Peyer's patch (tissue), 4 donors: ENCODE measurements at regions not wholly inside any gene's neighbourhood (a gene's known extent, or its start where the extent isn't known, plus 50 kb on each side); places are given as distances from the start of the nearest gene placed in this dataset.
A peak's percentile ranks its signal among the peaks of the same experiment; 100 is the strongest.

Experiments used
- DNase-seq, 3 donors: peaks; one replicate each; pipeline ENCODE4 v3.0.0-alpha.2; 2017 to 2019
- H3K27ac ChIP-seq, 4 donors: fragments of 200-600 bp; sonication (generic); one replicate each; pipeline ENCODE4 v1.5.1; 2016 to 2019
- H3K27me3 ChIP-seq, 2 donors: fragments of 200-600 bp; sonication (generic); one replicate each; pipeline ENCODE4 v1.5.1; 2019
- H3K36me3 ChIP-seq, 3 donors: fragments of 200-600 bp; sonication (generic); one replicate each; pipeline ENCODE4 v1.5.1; 2016 to 2019
- H3K4me1 ChIP-seq, 4 donors: fragments of 200-600 bp; sonication (generic); one replicate each; pipeline ENCODE4 v1.5.1; 2016 to 2019
- H3K4me3 ChIP-seq, 4 donors: fragments of 200-600 bp; sonication (generic); 1 replicate in 3 of 4; 2 replicates in 1 of 4; pipeline ENCODE4 v1.5.1; 2016 to 2019; ENCODE audit warnings: mild to moderate bottlenecking in 1 of 4
- H3K9me3 ChIP-seq, 4 donors: fragments of 200-600 bp; sonication (generic); one replicate each; pipeline ENCODE4 v1.5.1; 2016 to 2019; ENCODE audit warnings: mild to moderate bottlenecking in 1 of 4
- POLR2A ChIP-seq, 2 donors: fragments of 450-650 bp; IDR thresholded peaks; one replicate each; pipeline ENCODE4 v1.5.1; 2017; ENCODE audit warnings: antibody characterized with exemption in 2 of 2, mild to moderate bottlenecking in 2 of 2, moderate library complexity in 2 of 2
- TF ChIP-seq, protein P1 (sequence below), 6 experiments: fragments of 450-650 bp in 4 of 6; fragments of 200-600 bp in 2 of 6; sonication (generic) in 1 of 6; IDR thresholded peaks; one replicate each; pipeline ENCODE4 v1.5.1; 2017 to 2019; ENCODE audit warnings: antibody characterized with exemption in 6 of 6, mild to moderate bottlenecking in 3 of 6, moderate library complexity in 1 of 6

DNA sequence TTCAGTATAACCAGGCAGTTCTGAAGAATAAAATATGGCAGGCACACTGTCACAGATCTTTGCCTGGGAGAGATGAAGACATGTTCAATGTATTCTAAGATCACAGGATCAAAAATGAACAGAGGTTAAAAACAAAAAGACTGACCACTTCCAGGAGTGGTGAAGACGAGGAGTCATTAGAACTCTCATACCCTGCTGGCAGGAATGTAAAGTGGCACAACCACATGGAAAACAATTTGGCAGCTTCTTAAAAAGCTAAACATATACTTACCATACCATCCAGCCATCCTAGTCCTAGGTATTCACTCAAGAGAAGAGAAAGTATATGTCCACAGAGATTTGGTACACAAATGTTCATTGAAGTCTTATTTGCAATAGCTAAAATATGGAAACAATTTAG lies 406.3 kb downstream of the NPIPA8 start:
- H3K27ac ChIP-seq: no peak overlapping the region
- H3K27me3 ChIP-seq: no peaks in the 10 kb centered on the region
- TF ChIP-seq POLR2A (IDR thresholded peaks at IDR 0.05): no peak
- TF ChIP-seq, protein P1, sequence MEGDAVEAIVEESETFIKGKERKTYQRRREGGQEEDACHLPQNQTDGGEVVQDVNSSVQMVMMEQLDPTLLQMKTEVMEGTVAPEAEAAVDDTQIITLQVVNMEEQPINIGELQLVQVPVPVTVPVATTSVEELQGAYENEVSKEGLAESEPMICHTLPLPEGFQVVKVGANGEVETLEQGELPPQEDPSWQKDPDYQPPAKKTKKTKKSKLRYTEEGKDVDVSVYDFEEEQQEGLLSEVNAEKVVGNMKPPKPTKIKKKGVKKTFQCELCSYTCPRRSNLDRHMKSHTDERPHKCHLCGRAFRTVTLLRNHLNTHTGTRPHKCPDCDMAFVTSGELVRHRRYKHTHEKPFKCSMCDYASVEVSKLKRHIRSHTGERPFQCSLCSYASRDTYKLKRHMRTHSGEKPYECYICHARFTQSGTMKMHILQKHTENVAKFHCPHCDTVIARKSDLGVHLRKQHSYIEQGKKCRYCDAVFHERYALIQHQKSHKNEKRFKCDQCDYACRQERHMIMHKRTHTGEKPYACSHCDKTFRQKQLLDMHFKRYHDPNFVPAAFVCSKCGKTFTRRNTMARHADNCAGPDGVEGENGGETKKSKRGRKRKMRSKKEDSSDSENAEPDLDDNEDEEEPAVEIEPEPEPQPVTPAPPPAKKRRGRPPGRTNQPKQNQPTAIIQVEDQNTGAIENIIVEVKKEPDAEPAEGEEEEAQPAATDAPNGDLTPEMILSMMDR (IDR thresholded peaks at IDR 0.05): no peak
- no peak for DNase-seq
- H3K9me3 ChIP-seq: no peaks in the 10 kb centered on the region
- H3K4me3 ChIP-seq: no peak overlapping the region
- H3K36me3 ChIP-seq: no peaks in the 10 kb centered on the region
- no peaks in the 10 kb centered on the region for H3K4me1 ChIP-seq

DNA sequence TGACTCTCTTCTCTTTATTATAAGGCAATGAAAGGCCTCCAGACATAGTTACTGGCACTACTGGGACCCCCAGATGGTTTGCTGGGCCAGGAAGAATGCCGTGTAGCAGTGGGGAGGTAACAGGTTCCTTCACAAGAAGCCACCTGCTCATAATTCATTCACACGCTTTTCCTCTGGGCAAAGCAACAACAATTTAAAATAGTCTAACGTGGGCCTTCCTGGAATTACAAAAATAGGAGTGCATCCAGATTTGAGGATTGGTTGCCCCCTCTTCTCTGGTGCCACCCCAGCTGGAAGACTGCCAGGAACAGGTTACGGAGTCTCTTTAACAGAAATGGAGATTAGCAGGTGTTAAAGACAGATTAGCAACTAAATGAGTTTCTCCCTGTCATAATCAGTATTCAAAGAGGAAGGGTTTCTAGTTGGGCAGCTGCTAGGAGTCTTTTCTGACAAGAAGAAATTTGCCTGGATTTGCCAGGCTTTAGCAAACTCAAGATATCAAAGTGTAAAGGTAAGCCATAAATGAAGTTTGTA lies 409.6 kb downstream of the NPIPA8 start:
- Histone ChIP-seq H3K4me1 (no peaks in the 10 kb centered on the region), H3K9me3 (no peaks in the 10 kb centered on the region), H3K36me3 (no peaks in the 10 kb centered on the region), H3K4me3 (no peak overlapping the region), H3K27ac (no peak overlapping the region), H3K27me3 (no peaks in the 10 kb centered on the region)
- DNase-seq: no peak
- TF ChIP-seq POLR2A (IDR thresholded peaks at IDR 0.05): no peak
- TF ChIP-seq, protein P1 (IDR thresholded peaks at IDR 0.05): no peak

DNA sequence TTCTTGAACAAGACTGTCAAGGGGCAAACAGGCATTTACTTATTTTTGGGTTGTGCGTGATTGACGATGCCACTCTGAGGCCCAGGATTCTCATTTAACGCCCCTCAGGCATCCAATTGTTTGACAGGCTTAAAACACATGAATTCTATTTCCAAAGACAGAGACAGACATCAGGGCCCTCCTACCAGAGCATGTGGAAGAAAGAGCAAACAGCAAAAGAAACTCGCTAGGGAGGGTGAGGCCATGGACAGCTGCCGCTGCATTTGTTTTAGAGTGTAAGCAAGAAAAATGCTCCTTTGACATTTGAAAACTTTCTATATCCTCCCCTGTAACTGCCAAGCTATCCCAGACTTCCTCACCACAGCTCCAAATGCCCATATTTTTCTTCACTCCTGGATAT lies 410.1 kb downstream of the NPIPA8 start:
- H3K27me3 ChIP-seq: no peaks in the 10 kb centered on the region

DNA sequence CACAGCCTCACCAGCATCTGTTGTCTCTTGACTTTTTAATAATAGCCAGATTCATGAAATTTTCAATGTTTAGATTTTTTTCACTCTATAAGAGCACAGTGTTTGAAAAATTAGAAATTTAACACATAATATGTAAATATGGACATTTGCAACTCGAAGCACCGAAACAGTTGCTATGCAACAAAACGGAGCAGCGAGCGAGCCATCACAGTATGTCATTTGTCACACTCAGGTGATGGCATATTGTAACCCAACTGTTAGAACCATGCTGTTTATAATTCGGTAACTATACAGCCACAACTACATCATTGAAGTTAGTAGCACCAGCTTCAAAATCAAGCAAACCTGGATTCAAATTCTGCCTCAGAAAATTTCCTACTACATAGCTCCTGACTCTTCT lies 410.8 kb downstream of the NPIPA8 start:
- H3K27me3 ChIP-seq: no peaks in the 10 kb centered on the region
- no peak for TF ChIP-seq POLR2A (IDR thresholded peaks at IDR 0.05)
- TF ChIP-seq, protein P1 (IDR thresholded peaks at IDR 0.05): no peak
- H3K9me3 ChIP-seq: no peaks in the 10 kb centered on the region
- DNase-seq: no peak
- no peaks in the 10 kb centered on the region for H3K36me3 ChIP-seq
- no peak overlapping the region for H3K4me3 ChIP-seq
- H3K4me1 ChIP-seq: no peaks in the 10 kb centered on the region
- H3K27ac ChIP-seq: no peak overlapping the region

More for the DNA sequence above, 410.1 kb downstream of the NPIPA8 start:
- TF ChIP-seq, protein P1 (IDR thresholded peaks at IDR 0.05): no peak
- no peak for TF ChIP-seq POLR2A (IDR thresholded peaks at IDR 0.05)
- no peak overlapping the region for H3K27ac ChIP-seq
- H3K9me3 ChIP-seq: no peaks in the 10 kb centered on the region
- no peaks in the 10 kb centered on the region for H3K36me3 ChIP-seq
- no peak for DNase-seq
- H3K4me1 ChIP-seq: no peaks in the 10 kb centered on the region
- H3K4me3 ChIP-seq: no peak overlapping the region

DNA sequence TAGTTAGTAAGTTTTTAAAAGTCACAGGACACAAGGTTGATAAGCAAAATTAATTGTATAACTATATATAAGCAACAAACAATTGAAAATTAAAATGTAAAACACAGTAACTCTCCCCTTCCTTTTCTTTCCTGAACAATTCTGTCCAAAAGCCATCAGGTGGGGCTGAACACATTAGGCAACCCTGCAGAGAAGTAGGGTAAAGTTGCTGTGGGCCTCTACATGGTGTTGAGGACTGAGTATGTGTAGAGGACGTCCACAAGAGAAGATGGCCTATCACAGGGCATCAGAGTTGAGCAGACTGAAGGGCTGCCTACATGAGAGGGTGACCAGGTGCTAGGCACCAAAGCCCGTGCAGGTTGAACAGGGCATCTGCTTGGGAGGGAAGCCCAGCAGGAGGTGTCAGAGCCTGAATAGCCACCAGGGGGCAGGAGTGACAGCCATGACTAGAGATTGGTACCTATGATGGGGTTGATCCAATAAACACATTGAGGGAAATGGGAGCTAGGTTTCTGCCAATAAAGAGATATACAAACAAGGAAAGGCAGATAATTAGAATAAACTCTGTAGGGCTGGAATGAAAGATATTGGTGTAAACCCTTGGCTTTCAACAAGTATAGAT lies 415.1 kb downstream of the NPIPA8 start:
- H3K27me3 ChIP-seq: no peaks in the 10 kb centered on the region
- TF ChIP-seq POLR2A (IDR thresholded peaks at IDR 0.05): no peak
- TF ChIP-seq, protein P1 (IDR thresholded peaks at IDR 0.05): peak in 4 of 6 experiments; percentile 54 to 67 (median 60)
- peak; percentile 43 to 71 (median 64) for DNase-seq

More for the DNA sequence above, 415.1 kb downstream of the NPIPA8 start:
- no peaks in the 10 kb centered on the region for H3K4me1 ChIP-seq
- no peak overlapping the region for H3K4me3 ChIP-seq
- no peaks in the 10 kb centered on the region for H3K36me3 ChIP-seq
- no peaks in the 10 kb centered on the region for H3K9me3 ChIP-seq
- no peak overlapping the region for H3K27ac ChIP-seq
